ENCODE measurements at regions not wholly inside any gene's neighbourhood (a gene's known extent, or its start where the extent isn't known, plus 50 kb on each side); places are given as distances from the start of the nearest gene placed in this dataset.

DNA sequence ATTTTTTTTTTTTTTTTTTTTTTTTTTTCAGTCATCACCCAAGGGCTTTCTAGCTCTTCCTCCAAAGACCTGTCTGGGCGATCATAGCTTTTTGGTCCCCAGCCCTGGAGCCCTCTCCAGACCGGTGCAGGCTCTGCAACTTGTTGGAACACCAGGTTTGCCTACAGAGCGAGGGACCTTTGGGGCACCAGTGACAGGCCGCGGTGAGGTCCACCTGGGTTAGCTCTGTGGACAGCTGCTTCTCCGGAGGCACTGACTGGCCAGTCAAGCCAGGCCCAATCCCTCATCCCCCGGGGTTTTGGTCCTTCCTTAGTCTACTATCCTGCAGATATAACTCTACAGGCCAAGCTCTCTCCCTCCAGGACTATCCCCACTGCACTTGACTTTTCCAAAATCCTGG lies 86.8 kb upstream of the SMNDC1 start:
- TF ChIP-seq TAF1 (IDR thresholded peaks at IDR 0.05; ENCODE audit: low read depth), result no peak
- no peak for TF ChIP-seq EZH2 (IDR thresholded peaks at IDR 0.05; ENCODE audit: borderline replicate concordance, insufficient read depth, low read length, poor library complexity, severe bottlenecking)
- TF ChIP-seq, protein P1, sequence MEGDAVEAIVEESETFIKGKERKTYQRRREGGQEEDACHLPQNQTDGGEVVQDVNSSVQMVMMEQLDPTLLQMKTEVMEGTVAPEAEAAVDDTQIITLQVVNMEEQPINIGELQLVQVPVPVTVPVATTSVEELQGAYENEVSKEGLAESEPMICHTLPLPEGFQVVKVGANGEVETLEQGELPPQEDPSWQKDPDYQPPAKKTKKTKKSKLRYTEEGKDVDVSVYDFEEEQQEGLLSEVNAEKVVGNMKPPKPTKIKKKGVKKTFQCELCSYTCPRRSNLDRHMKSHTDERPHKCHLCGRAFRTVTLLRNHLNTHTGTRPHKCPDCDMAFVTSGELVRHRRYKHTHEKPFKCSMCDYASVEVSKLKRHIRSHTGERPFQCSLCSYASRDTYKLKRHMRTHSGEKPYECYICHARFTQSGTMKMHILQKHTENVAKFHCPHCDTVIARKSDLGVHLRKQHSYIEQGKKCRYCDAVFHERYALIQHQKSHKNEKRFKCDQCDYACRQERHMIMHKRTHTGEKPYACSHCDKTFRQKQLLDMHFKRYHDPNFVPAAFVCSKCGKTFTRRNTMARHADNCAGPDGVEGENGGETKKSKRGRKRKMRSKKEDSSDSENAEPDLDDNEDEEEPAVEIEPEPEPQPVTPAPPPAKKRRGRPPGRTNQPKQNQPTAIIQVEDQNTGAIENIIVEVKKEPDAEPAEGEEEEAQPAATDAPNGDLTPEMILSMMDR (IDR thresholded peaks at IDR 0.05; ENCODE audit: poor library complexity, severe bottlenecking), result no peak
- no peak for TF ChIP-seq RAD21 (conservative IDR thresholded peaks at IDR 0.05)
- no peak for TF ChIP-seq EP300 (conservative IDR thresholded peaks at IDR 0.05; ENCODE audit: poor library complexity, severe bottlenecking)

Data from neural cell (in vitro differentiated cells).